ENCODE measurements at regions not wholly inside any gene's neighbourhood (a gene's known extent, or its start where the extent isn't known, plus 50 kb on each side); places are given as distances from the start of the nearest gene placed in this dataset.
A peak's percentile ranks its signal among the peaks of the same experiment; 100 is the strongest.
"Not testable (repeated sequence)": the region's sequence is repeated elsewhere in the genome, so short reads cannot be mapped to it uniquely, and the experiment has no call there.

DNA sequence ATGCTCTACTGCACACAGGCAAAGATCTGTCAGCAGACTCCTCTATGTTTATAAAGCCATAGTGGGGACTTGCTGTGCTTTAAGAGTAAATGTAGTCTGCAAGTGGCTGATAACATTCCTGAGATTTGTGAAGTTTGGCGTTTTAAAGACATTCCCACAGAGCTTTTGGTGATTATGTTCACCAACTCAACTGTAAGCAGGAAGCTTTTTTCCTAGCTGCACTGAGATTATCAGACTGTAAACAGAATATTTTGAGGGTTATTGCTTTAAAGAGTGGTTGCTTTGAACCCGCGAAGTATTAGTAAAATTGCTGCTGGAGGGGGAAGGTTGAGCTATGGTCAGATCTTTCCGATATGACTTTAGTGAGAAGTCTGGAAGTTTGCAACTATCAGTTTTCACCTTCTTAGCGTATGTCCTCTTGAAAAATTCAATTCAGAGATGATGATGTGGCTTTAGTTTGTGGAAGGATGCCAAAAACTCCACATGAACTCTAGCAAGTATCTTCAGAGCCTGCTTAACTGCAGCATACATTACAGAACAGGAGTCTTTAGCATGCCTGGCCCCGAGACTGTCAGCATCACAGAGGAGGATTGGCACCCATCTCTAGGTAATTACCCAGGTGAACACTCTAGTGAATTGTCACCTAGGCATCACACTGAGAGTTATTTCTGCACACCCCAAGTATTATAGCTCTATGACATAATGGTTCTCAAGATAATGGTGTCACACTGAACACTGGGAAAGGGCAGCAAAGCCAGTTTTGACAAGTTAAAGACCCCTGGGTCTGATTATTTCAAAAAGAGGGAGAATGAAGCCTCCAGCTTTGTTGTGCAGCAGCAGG, 89.9 kb downstream of the MTNR1B start:
- H3K9me3 ChIP-seq = no peaks in the 10 kb centered on the region
- no peak for DNase-seq
- H3K27ac ChIP-seq = no peak overlapping the region
- no peaks in the 10 kb centered on the region for H3K4me1 ChIP-seq
- no peak overlapping the region for H3K4me3 ChIP-seq
- H3K27me3 ChIP-seq = no peaks in the 10 kb centered on the region
- TF ChIP-seq, protein P1, sequence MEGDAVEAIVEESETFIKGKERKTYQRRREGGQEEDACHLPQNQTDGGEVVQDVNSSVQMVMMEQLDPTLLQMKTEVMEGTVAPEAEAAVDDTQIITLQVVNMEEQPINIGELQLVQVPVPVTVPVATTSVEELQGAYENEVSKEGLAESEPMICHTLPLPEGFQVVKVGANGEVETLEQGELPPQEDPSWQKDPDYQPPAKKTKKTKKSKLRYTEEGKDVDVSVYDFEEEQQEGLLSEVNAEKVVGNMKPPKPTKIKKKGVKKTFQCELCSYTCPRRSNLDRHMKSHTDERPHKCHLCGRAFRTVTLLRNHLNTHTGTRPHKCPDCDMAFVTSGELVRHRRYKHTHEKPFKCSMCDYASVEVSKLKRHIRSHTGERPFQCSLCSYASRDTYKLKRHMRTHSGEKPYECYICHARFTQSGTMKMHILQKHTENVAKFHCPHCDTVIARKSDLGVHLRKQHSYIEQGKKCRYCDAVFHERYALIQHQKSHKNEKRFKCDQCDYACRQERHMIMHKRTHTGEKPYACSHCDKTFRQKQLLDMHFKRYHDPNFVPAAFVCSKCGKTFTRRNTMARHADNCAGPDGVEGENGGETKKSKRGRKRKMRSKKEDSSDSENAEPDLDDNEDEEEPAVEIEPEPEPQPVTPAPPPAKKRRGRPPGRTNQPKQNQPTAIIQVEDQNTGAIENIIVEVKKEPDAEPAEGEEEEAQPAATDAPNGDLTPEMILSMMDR (IDR thresholded peaks at IDR 0.05) = no peak
- TF ChIP-seq POLR2A (IDR thresholded peaks at IDR 0.05) = no peak
- whole genome bisulfite sequencing (ENCODE audit: insufficient coverage, low coverage, low lambda C conversion rate, missing lambda C conversion rate) = 56% methylated on average over 6 of the region's 6 CpGs
- no peak for ATAC-seq
- no peaks in the 10 kb centered on the region for H3K36me3 ChIP-seq
- intact Hi-C loops (cut with DNase I) = no loop called here

DNA sequence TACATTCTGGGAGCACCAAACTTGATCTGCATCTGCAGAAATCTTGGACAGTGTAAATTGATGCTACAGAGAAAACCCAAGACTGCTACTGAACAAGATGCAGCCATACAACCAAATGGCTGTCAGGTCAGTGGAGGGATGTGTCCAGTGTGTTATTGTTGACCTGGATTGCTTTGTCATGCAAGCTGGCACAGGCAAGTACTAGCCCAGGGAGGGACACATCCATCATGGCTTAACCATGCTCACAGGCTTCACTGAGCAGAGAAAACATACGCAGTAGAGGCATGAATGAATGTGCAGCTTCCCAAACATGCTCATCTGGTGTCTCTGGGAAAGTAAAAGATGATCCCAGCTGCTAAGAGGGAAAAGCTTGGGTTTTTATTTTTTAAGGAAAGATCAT, 93.6 kb downstream of the MTNR1B start:
- Histone ChIP-seq H3K9me3 (no peaks in the 10 kb centered on the region), H3K27ac (no peak overlapping the region), H3K4me1 (no peaks in the 10 kb centered on the region), H3K4me3 (no peak overlapping the region), H3K27me3 (no peaks in the 10 kb centered on the region), H3K36me3 (no peaks in the 10 kb centered on the region)
- TF ChIP-seq, protein P1 (IDR thresholded peaks at IDR 0.05) = no peak
- no peak for TF ChIP-seq POLR2A (IDR thresholded peaks at IDR 0.05)
- no peak for DNase-seq
- intact Hi-C loops (cut with DNase I) = loop anchor here in 1 of 2 donors (10.0 kb wide), 1 partner anchor 128 kb away; no protein-coding TSS in a partner anchor
- 71% methylated on average over 1 of the region's 1 CpG for WGBS (ENCODE audit: insufficient coverage, low coverage, low lambda C conversion rate, missing lambda C conversion rate)
- no peak for ATAC-seq

DNA sequence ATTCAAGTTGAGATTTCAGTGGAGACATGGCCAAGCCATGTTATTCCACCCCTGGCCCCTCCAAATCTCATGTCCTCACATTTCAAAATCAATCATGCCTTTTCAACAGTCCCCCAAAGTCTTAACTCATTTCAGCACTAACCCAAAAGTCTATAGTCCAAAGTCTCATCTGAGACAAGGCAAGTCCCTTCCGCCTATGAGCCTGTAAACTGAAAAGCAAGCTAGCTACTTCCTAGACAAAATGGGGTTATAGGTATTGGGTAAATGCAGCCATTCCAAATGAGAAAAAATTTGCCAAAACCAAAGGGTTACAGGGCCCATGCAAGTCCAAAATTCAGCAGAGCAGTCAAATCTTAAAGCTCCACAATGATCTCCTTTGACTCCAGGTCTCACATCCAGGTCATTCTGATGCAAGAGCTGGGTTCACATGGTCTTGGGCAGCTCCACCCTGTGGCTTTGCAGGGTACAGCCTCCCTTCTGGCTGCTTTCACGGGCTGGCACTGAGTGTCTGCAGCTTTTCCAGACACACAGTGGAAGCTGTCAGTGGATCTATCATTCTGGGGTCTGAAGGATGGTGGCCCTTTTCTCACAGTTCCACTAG, 95.7 kb downstream of the MTNR1B start:
- not testable (repeated sequence) for H3K27me3 ChIP-seq, H3K9me3 ChIP-seq, H3K4me1 ChIP-seq, H3K27ac ChIP-seq, H3K4me3 ChIP-seq, H3K36me3 ChIP-seq
- TF ChIP-seq, protein P1 (IDR thresholded peaks at IDR 0.05) = peak; percentile 62 to 79 (median 73)
- intact Hi-C loops (cut with DNase I) = loop anchor here in 1 of 2 donors (10.0 kb wide), 1 partner anchor 130 kb away; no protein-coding TSS in a partner anchor
- WGBS (ENCODE audit: insufficient coverage, low coverage, low lambda C conversion rate, missing lambda C conversion rate) = 50% methylated on average over 1 of the region's 2 CpGs
- ATAC-seq = peak in 3 of 4 donors; percentile 47 to 62 (median 59)
- DNase-seq = peak; percentile 41 to 73 (median 70)

DNA sequence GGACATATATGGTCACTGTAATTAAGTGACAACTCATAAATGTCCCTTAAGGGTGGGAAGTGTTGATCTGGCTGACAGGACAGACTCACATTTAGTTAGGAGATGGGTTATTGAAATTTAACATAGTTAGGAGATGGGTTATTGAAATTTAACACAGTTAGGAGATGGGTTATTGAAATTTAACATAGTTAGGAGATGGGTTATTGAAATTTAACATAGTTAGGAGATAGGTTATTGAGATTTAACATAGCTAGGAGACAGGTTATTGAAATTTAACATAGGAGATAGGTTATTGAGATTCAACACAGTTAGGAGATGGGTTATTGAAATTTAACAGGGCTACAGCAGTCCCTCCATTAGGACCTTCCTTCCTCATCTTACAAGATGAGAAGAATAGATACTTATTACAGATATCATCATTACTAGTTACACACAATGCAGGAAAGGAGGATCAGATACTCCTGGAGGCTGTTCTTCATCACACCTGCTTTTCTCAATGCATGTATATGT, 98.5 kb downstream of the MTNR1B start:
- no peaks in the 10 kb centered on the region for H3K27me3 ChIP-seq
- H3K4me1 ChIP-seq = no peaks in the 10 kb centered on the region
- ATAC-seq = no peak
- no peak overlapping the region for H3K4me3 ChIP-seq
- no peaks in the 10 kb centered on the region for H3K36me3 ChIP-seq
- H3K27ac ChIP-seq = no peak overlapping the region
- no peaks in the 10 kb centered on the region for H3K9me3 ChIP-seq
- intact Hi-C loops (cut with DNase I) = loop anchor here in 1 of 2 donors (10.0 kb wide), 1 partner anchor 133 kb away; no protein-coding TSS in a partner anchor
- TF ChIP-seq POLR2A (IDR thresholded peaks at IDR 0.05) = no peak
- TF ChIP-seq, protein P1 (IDR thresholded peaks at IDR 0.05) = no peak
- DNase-seq = no peak
